ENCODE measurements at regions not wholly inside any gene's neighbourhood (a gene's known extent, or its start where the extent isn't known, plus 50 kb on each side); places are given as distances from the start of the nearest gene placed in this dataset.

DNA sequence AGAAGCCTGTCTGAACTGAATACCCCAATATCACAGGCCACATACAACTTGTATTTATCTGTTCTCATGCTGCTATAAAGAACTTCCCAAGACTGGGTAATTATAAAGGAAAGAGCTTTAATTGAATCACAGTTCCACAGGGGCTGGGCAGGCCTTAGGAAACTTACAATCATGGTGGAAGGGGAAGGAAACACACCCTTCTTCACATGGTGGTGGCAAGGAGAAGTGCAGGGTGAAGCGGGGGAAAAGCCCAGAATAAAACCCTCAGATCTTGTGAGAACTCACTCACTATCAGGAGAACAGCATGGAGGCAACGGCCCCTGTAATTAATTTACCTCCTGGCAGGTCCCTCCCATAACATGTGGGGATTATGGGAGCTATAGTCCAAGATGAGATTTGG lies 50.3 kb upstream of the FNDC1 start:
- no peak for DNase-seq (ENCODE audit: low spot score)

- no peak for DNase-seq (ENCODE audit: low spot score)
Observed at GRCh38 chr6:159117563-159117962, 51.6 kb upstream of the FNDC1 start.

DNA sequence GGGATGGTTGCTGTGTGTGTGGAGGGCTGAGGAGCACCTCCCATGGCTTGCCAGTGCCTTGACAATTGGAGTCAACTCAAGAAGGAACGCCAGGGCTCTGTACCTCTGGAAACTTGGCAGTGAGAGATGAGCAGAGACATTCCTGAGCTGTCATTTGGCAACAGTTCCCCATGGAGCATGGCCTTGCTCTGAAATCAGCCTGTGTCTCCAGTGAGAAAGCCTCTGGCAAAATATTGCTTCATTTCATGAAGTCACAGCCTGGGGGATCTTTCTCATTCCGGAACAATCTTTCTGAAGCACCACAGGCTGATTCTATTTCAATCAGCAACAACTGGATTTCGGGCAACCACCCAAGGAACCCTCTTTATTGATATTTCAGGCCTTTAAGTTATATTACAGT lies 52.2 kb upstream of the FNDC1 start:
- DNase-seq (ENCODE audit: low spot score) = no peak

DNA sequence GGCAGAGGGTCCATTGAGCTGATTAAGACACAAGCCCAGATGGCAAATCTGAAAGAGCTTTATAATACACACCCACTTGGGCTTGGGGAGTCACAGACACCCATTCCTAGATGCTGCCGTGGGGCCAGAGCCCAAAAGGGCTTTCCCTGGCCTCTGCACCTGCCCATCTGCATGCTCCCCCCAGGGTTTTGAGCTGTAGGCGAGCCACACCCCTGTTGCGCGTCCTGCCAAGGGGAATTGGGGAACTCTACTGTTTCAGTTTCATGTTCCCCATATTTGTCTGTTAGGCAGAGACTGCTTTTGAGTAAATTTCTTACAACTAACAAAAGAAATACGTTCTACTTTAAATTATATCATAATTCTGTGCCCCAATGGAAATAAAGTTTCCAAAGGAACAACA lies 52.9 kb upstream of the FNDC1 start:
- no peak for DNase-seq (ENCODE audit: low spot score)

GRCh38 chr6:159114569-159114968 lies 54.6 kb upstream of the FNDC1 start:
- DNase-seq (ENCODE audit: low spot score) = no peak

DNA sequence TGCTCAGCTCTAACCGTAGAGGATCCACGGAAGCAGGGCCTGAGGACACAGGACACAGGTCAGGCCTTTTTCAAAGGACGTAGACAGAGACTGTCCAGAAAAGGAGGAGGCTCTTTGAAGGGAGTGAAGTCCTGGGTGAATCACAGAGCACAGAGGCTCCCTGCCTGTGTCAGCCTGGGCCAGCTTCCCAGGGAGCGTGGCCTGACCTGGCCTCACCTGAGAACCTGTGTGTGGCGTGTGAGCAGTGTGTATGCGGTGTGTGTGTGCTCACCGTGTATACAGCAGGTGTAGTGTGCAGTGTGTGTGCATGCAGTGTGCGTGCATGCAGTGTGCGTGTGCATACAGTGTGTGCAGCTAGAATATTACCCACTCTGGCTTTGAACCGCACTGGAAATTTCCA lies 56.0 kb upstream of the FNDC1 start:
- no peak for DNase-seq (ENCODE audit: low spot score)

DNA sequence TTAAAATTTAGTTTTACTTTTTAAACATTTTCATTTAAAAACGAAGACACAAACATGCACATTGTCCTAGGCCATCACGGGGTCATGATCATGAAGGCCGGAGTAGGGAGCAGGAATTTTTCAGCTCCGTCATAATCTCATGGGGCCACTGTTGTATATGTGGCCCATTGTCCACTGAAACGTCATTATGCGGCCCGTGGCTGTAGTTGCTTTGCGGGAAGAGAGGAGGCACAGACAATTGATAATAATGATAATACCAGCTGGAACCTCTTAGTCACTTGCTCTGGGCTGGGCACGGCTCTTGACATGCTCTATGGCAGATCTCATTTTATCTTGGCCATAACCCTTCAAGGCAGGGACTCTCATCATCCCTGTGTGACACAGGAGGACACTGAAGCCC lies 56.5 kb upstream of the FNDC1 start:
- DNase-seq (ENCODE audit: low spot score) = no peak

DNA sequence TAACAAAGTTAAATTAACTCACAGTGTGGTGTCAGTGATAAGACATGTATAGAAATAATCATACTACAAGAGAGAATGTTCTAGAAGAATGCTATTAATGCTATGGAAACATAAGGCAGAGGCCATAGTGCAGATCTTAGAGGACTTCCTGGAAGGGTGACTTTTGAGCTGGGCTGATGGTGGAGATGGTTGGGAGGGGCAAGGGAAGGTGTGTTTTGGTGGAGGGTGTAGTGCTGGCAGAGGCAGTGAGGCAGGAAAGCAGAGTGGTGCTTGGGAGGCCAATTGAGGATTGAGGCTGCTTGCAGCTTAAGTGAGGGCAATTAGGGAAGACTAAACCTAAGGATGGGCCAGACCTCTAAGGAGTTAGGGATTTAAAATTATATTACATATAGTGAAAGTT lies 58.5 kb upstream of the FNDC1 start:
- DNase-seq (ENCODE audit: low spot score) = no peak

- peak; percentile 31 for DNase-seq (ENCODE audit: low spot score)
Observed at GRCh38 chr6:159110013-159110412, 59.2 kb upstream of the FNDC1 start.

GRCh38 chr6:159109391-159109790 lies 59.8 kb upstream of the FNDC1 start:
- no peak for DNase-seq (ENCODE audit: low spot score)

- no peak for DNase-seq (ENCODE audit: low spot score)
Observed at GRCh38 chr6:159108426-159108985, 60.7 kb upstream of the FNDC1 start.

GRCh38 chr6:159107451-159108260 lies 61.5 kb upstream of the FNDC1 start:
- no peak for DNase-seq (ENCODE audit: low spot score)

DNA sequence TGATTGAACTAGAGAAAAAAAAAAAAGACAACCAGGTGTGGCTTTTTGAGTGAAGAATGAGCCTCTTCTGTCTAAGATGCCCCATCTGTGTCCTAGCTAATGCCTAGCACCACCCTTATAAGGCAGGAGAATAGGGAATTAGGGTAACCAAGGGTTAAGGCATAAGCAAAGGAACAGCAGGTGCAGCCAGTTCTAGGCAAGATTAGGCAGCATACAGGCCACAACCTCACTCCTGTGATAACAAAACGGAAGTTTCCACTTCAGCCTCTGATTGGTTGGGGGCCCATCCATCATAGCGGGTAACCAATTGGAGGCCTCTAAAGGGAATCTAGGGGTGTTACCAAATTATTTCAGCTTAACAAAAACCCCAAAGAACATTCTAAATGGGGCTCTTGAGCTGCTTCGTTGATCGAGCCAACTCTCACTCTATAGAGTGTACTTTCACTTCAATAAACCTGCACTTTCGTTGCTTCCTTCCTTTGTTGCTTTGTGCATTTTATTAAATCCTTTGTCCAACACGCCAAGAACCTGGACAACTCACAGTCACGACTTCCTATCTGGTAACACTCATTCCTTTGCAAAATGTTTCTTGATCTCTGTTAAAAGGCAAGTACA lies 61.9 kb upstream of the TAGAP start:
- peak; percentile 39 for DNase-seq (ENCODE audit: low spot score)

DNA sequence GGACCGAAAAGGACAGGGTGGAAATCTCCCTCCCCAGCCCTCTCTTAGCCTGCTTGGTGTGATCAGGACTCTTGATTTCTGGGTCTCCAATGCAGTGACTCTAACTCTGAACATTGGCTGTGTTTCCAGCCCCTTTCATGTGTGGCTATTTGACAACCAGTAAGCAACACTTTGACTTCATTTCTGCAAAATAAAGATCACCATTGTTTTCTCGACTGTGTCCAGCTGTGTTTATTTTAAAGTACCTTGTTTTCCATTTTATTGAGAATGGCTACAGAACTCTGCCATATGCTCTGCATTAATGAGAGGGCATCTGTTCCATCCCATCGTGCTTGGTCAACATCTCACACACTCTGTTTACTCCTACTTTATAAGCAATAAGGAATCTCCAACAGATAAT lies 60.9 kb upstream of the TAGAP start:
- no peak for DNase-seq (ENCODE audit: low spot score)

- DNase-seq (ENCODE audit: low spot score) = no peak
Observed at GRCh38 chr6:159104931-159105330, 60.1 kb upstream of the TAGAP start.

- peak; percentile 65 for DNase-seq (ENCODE audit: low spot score)
Observed at GRCh38 chr6:159104163-159104925, 59.6 kb upstream of the TAGAP start.

GRCh38 chr6:159103396-159104162 lies 58.8 kb upstream of the TAGAP start:
- DNase-seq (ENCODE audit: low spot score) = no peak

DNA sequence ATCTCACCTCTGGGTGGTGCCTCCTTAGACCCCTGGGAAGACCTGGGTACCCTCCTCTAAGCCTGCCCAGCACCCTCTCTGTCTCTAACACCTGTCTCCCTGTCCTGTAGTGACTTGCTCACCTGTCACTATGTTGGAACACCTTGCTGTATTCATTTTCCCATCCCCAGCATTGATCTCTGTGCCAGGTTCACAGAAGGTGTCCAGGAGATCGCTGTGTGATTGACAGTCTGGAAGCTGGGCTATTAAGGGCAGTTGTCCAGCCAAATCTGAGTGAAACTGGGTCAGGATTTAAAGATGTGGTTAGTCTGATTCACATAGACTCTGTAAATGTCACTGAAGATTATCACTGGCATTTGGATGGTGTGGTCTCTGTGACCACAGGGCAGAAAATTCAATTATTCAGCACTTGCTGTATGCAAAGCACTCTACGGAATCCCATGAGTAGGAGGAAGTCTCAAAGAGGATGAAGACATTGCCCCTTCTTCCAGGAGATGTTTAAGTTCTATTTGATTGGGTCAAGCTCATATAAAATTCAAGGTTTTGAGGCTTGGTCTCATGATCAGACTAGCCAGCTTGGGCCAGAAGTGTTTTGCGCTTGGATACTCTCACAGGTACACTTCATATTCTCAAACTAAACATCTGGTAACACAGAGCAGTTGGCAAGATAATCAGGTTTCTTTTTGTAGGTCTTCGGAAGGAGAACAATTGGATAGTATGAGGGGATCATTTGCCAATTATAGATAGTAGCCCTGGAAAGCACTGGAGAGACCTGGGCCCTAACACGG lies 57.8 kb upstream of the TAGAP start:
- DNase-seq (ENCODE audit: low spot score) = no peak

- DNase-seq (ENCODE audit: low spot score) = no peak
Observed at GRCh38 chr6:159101656-159102055, 56.9 kb upstream of the TAGAP start.

GRCh38 chr6:159100395-159101182 lies 55.8 kb upstream of the TAGAP start:
- DNase-seq (ENCODE audit: low spot score) = no peak
